NT2/D1 (cell line): ENCODE measurements at regions not wholly inside any gene's neighbourhood (a gene's known extent, or its start where the extent isn't known, plus 50 kb on each side); places are given as distances from the start of the nearest gene placed in this dataset.

Experiments
- DNase-seq: peaks from one replicate; pipeline ENCODE4 v3.0.0-alpha.2; 2011; ENCODE audit warnings: low read depth, low spot score
- H3K27me3 ChIP-seq: 2 replicates; pipeline ENCODE4 v1.6.0; 2011; ENCODE audit warnings: mild to moderate bottlenecking; ENCODE audit not compliant: insufficient read length, insufficient read depth
- H3K36me3 ChIP-seq: 2 replicates; pipeline ENCODE4 v1.6.1; 2011; ENCODE audit warnings: mild to moderate bottlenecking, low read length, mixed read lengths; ENCODE audit not compliant: insufficient read depth, insufficient read length
- H3K4me1 ChIP-seq: 2 replicates; pipeline ENCODE4 v1.5.1; 2011; ENCODE audit not compliant: insufficient read depth, insufficient read length
- H3K4me3 ChIP-seq: 2 replicates; pipeline ENCODE4 v1.5.1; 2011; ENCODE audit warnings: low read depth; ENCODE audit not compliant: insufficient read length
- H3K9ac ChIP-seq: 2 replicates; pipeline ENCODE4 v1.6.0; 2011; ENCODE audit warnings: low read depth; ENCODE audit not compliant: insufficient read length
- H3K9me3 ChIP-seq: 2 replicates; pipeline ENCODE4 v1.5.1; 2011; ENCODE audit warnings: mild to moderate bottlenecking, low read length; ENCODE audit not compliant: insufficient read depth
- SUZ12 ChIP-seq: IDR thresholded peaks from 2 replicates; pipeline ENCODE4 v1.6.1; 2011; ENCODE audit not compliant: insufficient read length, insufficient read depth; ENCODE audit errors: extremely low read depth
- YY1 ChIP-seq: IDR thresholded peaks from 2 replicates; pipeline ENCODE4 v1.6.1; 2011; ENCODE audit not compliant: insufficient read length, insufficient read depth
- ZNF274 ChIP-seq: IDR thresholded peaks from 2 replicates; pipeline ENCODE4 v1.6.1; 2011; ENCODE audit warnings: mild to moderate bottlenecking, low read depth, low read length

DNA sequence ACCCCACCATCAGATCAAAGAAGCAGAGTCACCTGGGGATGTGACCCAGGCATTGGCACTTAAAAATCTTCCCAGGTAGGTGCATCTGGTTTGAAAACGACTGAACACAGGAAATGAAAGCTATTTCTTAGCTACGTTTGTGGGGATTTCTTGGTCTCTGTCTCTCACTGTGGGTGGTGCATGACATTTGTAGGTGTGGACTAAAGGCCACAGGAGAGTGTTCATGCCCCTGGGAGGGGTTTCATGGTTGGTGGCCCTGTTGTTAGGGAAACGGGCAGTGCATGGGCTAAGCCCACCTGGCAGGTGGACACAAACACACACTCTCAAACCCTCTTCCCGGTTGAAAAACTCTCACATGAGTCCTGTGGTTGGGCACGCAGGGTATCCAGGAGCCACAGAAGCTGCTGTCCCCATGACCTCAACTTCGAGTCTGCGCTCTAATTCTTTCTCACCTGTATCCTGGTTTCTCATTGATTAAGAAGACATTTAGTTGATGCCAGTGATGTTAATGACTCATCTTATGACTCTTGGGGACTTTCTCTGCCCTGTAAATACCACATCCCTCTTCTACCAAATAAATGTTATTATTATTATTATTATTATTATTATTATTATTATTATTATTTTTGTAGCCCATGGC is 119.4 kb downstream of the MRPS6 start:
- Histone ChIP-seq H3K9ac (no peak overlapping the region), H3K27me3 (no peaks in the 10 kb centered on the region), H3K36me3 (no peaks in the 10 kb centered on the region), H3K4me3 (no peak overlapping the region), H3K4me1 (peaks cover 3% of the 10 kb centered on the region), H3K9me3 (peaks cover 16% of the 10 kb centered on the region; the same call in 1 of the 2 replicates)
- no peak for TF ChIP-seq ZNF274
- no peak for TF ChIP-seq YY1
- TF ChIP-seq SUZ12: no peak
- no peak for DNase-seq

DNA sequence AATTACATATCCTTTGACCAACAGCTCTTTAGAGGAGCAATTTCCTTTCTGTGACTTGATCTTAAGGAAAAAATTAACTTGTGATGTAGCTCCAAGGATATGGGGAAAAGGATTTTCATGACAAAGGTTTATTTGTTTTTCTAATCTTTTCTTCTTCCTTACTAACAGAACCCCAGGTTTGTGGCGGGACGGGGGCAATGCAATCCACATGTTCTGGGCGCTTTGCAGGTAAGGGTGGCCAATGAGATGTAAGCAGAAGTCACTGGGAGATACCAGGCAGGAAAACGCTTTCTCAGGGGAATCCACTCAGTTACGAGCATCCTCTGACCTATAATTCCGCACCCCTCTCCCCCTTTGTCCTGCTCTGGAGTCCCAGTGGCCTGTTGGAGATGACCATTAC is 122.0 kb downstream of the MRPS6 start:
- Histone ChIP-seq H3K9me3 (peaks cover 13% of the 10 kb centered on the region; the same call in 1 of the 2 replicates), H3K9ac (no peak overlapping the region), H3K36me3 (no peaks in the 10 kb centered on the region), H3K4me1 (peaks cover 12% of the 10 kb centered on the region), H3K4me3 (no peak overlapping the region), H3K27me3 (no peaks in the 10 kb centered on the region)
- TF ChIP-seq SUZ12: no peak
- no peak for TF ChIP-seq YY1
- TF ChIP-seq ZNF274: no peak
- DNase-seq: no peak

DNA sequence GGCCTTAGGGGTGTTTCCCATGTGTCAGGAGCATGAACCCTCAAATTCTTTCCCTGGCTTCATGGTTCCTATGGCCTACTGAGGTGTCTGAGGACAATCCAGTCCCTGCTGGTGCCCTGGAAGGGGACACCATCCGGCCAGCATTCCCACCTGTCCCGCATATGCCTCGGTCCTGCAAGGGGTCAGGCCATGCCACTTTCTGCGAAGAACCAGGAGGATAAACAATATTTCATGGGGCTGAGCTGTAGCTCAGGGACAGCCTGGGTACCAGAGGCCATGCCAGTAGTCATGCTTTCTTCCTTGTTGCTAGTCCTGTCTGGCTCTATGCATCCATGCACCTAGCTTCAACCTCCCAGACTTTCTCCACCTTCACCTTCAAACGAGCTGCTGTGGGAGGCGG is 123.6 kb downstream of the MRPS6 start:
- no peak for DNase-seq
- peaks cover 8% of the 10 kb centered on the region for H3K4me1 ChIP-seq
- no peaks in the 10 kb centered on the region for H3K27me3 ChIP-seq
- no peak overlapping the region for H3K9ac ChIP-seq
- H3K9me3 ChIP-seq: peaks cover 13% of the 10 kb centered on the region; the same call in 1 of the 2 replicates
- TF ChIP-seq ZNF274 (no peak), SUZ12 (no peak), YY1 (no peak)
- H3K36me3 ChIP-seq: no peaks in the 10 kb centered on the region
- H3K4me3 ChIP-seq: no peak overlapping the region

DNA sequence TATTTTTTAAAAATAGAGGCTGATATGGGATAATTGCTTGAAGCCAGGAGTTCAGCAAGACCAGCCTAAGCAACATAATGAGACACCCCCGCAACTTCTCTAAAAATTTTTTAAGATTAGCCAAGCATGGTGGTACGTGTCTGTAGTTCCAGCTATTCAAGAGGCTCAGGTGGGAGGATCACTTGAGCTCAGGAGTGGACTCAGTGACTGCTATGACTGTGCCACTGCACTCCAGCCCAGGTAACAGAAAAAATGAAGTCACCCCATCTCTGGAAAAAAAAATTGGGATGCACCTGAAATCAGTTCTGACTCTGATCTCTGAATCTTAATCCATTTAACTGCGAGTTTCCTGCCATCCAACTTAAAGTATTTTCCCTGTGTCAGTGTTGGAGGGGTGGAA is 124.2 kb downstream of the MRPS6 start:
- TF ChIP-seq SUZ12 (no peak), YY1 (no peak), ZNF274 (no peak)
- Histone ChIP-seq H3K9me3 (peaks cover 13% of the 10 kb centered on the region; the same call in 1 of the 2 replicates), H3K4me1 (peaks cover 8% of the 10 kb centered on the region), H3K27me3 (no peaks in the 10 kb centered on the region), H3K36me3 (no peaks in the 10 kb centered on the region), H3K4me3 (no peak overlapping the region), H3K9ac (no peak overlapping the region)
- DNase-seq: no peak

DNA sequence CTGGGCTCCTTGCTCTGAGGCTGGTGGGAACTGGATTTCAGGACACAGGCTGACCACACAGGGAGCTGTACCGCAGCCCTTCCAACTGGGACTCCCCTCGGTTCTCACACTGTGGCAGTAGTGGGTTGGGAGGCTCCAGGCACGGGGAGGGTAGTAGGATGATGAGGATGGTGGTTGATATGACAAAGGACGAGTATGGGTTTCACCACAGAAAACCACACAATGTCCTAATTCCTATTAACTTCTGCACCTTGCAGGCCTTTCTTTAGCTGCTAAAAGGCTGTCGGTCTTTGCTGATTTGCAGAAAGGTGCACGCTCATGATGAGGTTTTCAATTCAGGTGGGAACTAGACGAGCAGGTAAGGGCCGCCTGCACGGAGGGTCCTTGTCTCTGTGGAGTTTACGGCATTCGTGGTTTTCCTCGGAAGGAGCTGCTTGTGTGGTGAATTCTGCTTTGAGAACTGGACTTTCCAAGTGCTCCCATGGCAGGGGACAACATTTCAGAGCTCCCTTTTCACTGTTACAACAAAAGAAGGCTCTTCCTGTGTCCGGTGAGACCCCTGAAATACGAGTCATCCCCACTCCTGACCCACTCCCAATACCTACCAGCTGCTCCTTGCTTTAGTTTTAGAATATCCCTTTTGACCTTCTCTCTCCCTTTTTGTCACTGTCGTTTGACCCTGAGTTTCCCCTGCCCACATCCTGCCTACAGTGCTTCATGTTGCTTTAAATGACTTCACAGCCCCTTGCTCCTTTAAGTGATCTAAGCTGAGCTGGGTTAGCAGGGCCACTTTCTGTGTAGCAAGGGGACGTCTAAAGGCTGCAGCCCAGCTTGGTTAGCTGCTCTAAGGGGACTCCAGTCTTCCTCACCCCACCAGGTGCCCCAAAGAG is 125.1 kb downstream of the MRPS6 start:
- Histone ChIP-seq H3K36me3 (no peaks in the 10 kb centered on the region), H3K4me3 (no peak overlapping the region), H3K9ac (no peak overlapping the region), H3K27me3 (no peaks in the 10 kb centered on the region), H3K9me3 (peaks cover 9% of the 10 kb centered on the region; the same call in 1 of the 2 replicates), H3K4me1 (peaks cover 8% of the 10 kb centered on the region)
- no peak for DNase-seq
- TF ChIP-seq SUZ12: no peak
- no peak for TF ChIP-seq ZNF274
- TF ChIP-seq YY1: no peak

DNA sequence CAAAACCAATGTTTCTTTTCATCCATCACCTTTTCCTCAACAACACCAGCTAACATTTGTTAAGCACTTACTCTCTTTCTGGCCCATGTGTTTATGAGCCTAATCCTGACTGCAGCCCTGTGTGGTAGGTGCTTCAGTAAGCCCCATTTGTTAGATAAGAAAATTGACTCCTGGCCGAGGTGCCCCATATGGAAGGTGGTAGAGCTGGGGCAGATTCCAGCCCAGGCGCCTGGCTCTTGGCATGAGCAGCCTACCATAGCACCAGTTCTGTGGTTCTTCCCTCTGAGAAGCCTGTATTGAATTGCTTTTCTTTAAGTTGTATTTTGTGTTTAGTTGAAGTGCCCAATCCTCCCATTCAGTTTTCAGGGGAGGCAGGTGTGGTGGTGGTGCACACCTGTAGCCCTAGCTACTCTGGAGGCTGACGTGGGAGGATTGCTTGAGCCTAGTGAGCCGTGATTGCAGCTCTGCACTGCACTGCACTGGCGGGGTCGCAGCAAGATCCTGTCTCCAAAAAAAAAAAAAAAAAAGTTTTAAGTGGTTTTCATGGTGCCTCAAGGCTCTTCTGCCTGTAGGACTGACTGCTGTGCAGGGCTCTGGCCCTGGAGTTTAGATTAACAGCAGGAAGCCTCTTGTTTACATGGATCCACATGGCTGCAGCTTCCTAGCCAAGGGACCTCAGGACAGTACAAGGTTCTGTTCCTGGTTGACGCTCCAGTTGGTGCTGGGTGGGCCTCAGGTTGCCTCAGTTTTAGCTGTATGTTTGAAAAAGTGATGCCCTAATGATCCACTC is 125.9 kb downstream of the MRPS6 start:
- peaks cover 4% of the 10 kb centered on the region; the same call in 1 of the 2 replicates for H3K9me3 ChIP-seq
- H3K4me3 ChIP-seq: no peak overlapping the region
- no peaks in the 10 kb centered on the region for H3K36me3 ChIP-seq
- no peak for DNase-seq
- no peak for TF ChIP-seq ZNF274
- no peak for TF ChIP-seq SUZ12
- no peak for TF ChIP-seq YY1
- peaks cover 12% of the 10 kb centered on the region for H3K4me1 ChIP-seq
- H3K27me3 ChIP-seq: no peaks in the 10 kb centered on the region
- no peak overlapping the region for H3K9ac ChIP-seq
